ENCODE measurements at regions not wholly inside any gene's neighbourhood (a gene's known extent, or its start where the extent isn't known, plus 50 kb on each side); places are given as distances from the start of the nearest gene placed in this dataset.

DNA sequence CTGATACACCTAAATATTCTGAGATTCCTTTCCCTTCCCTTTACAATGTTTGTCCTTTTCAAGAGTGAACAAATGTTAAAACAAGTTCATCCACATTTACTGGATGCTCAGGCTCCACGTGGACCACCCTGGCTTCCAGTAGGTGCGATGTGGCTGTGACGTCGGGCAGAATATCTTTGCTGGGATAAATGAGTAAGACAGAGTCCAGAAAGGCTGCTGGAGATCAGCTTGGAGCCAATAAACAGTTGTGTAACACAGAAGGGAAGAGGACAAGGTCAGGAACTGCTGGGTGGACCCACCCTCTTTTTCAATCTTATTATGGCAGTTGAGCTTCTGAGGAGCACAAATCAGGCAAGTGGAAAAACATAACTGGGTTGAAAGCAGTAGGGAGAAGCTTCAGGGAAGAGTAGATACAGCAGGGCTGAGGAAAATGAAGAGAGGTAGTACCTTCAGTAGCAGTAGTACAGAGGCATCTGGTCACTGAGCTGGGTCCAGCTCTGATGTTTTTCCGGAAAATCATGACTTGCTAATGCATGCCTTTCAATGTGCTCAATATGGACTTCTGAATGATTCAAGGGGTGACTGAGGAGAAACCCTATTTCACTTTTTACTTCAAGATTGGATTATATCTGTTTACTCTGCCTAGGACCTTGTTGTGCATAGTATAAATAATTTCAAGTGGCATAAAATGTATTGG is 171.8 kb upstream of the MAD2L1 start:
- intact Hi-C loops (cut with micrococcal nuclease), result no loop called here
- H3K36me3 Mint-ChIP-seq (ENCODE audit: low read depth), result no peaks in the 10 kb centered on the region
- CTCF ChIA-PET, result no interaction called here
- TF ChIP-seq, protein P1, sequence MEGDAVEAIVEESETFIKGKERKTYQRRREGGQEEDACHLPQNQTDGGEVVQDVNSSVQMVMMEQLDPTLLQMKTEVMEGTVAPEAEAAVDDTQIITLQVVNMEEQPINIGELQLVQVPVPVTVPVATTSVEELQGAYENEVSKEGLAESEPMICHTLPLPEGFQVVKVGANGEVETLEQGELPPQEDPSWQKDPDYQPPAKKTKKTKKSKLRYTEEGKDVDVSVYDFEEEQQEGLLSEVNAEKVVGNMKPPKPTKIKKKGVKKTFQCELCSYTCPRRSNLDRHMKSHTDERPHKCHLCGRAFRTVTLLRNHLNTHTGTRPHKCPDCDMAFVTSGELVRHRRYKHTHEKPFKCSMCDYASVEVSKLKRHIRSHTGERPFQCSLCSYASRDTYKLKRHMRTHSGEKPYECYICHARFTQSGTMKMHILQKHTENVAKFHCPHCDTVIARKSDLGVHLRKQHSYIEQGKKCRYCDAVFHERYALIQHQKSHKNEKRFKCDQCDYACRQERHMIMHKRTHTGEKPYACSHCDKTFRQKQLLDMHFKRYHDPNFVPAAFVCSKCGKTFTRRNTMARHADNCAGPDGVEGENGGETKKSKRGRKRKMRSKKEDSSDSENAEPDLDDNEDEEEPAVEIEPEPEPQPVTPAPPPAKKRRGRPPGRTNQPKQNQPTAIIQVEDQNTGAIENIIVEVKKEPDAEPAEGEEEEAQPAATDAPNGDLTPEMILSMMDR (IDR thresholded peaks at IDR 0.05), result no peak
- POLR2A ChIA-PET, result no interaction called here
- no peaks in the 10 kb centered on the region for H3K9me3 Mint-ChIP-seq
- DNase-seq (no peak), ATAC-seq (ENCODE audit: low read depth) (no peak)
- no peaks in the 10 kb centered on the region for H3K27me3 Mint-ChIP-seq
- no peak overlapping the region for H3K4me3 Mint-ChIP-seq
- H3K4me1 Mint-ChIP-seq, result no peaks in the 10 kb centered on the region
- no peak overlapping the region for H3K27ac Mint-ChIP-seq

DNA sequence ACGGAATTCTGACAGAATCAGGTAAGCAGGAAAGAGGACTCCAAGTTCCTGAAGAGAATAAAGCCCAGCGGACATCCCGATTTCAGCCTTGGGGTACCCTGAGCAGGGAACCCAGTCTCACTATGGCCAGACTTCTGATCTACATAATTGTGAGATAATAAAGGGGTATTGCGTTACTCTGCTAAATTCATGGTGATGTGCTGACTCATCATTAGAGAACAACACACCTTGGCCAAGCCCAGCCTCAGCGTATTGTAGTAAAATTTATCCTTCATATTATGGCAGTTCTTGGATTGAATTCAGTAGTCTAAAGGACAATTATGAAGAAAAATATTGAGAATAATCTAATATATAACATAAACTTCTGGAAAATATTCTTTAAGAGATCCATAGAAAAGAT is 170.2 kb upstream of the MAD2L1 start:
- Mint-ChIP-seq H3K27ac (no peak overlapping the region), H3K4me3 (no peak overlapping the region), H3K9me3 (no peaks in the 10 kb centered on the region), H3K27me3 (no peaks in the 10 kb centered on the region), H3K4me1 (no peaks in the 10 kb centered on the region), H3K36me3 (ENCODE audit: low read depth) (no peaks in the 10 kb centered on the region)
- ChIA-PET POLR2A (no interaction called here), CTCF (no interaction called here)
- intact Hi-C loops (cut with micrococcal nuclease), result no loop called here
- TF ChIP-seq, protein P1 (IDR thresholded peaks at IDR 0.05), result no peak
- no peak for DNase-seq
- ATAC-seq (ENCODE audit: low read depth), result no peak

DNA sequence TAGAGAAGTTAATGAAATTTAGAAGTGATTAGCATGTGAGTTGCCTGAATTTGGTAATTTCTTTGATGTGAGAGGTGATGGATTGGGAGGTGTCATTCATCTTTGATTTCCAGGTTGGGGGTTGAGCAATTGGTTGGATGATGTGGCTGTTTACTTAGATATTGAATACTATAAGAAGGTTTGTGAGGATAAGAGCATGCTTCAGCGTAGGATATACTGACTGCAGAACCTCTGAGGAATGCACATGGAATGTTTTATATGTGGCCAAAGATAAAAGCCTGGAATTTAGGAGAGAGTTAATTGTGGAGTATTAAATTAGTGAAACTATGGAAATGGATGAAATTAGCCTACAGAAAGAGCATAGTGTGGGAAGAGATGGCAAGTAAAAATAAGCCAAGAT is 165.4 kb upstream of the MAD2L1 start:
- ChIA-PET POLR2A (no interaction called here), CTCF (no interaction called here)
- intact Hi-C loops (cut with micrococcal nuclease), result no loop called here
- Mint-ChIP-seq H3K27me3 (peaks cover 2% of the 10 kb centered on the region), H3K4me1 (no peaks in the 10 kb centered on the region), H3K9me3 (no peaks in the 10 kb centered on the region), H3K4me3 (no peak overlapping the region), H3K27ac (no peak overlapping the region), H3K36me3 (ENCODE audit: low read depth) (no peaks in the 10 kb centered on the region)
- DNase-seq (no peak), ATAC-seq (ENCODE audit: low read depth) (no peak)
- TF ChIP-seq, protein P1 (IDR thresholded peaks at IDR 0.05), result no peak

DNA sequence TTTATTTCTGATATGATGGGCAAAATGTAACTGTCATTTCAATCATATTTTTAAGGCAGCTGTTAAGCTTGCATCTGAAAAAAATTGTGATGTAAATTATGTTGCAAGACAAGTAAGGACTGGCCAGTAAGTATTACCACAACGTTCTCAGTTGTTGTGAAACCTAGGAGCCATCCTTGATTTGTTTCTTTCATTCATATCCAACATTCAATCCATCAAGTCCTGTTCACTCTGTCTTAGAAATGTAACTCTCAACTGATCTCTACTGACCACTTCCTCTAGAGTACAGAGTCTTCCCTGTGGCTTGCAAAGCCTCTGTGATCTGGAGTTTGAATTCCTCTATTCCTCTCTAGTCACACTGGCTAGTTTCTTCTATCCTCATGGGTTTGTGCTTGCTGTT is 161.4 kb upstream of the MAD2L1 start:
- ATAC-seq (ENCODE audit: low read depth), result no peak
- intact Hi-C loops (cut with micrococcal nuclease), result no loop called here
- Mint-ChIP-seq H3K27me3 (peaks cover 2% of the 10 kb centered on the region), H3K9me3 (no peaks in the 10 kb centered on the region), H3K4me1 (no peaks in the 10 kb centered on the region), H3K4me3 (no peak overlapping the region), H3K36me3 (ENCODE audit: low read depth) (no peaks in the 10 kb centered on the region), H3K27ac (no peak overlapping the region)
- POLR2A ChIA-PET, result no interaction called here
- TF ChIP-seq, protein P1 (IDR thresholded peaks at IDR 0.05), result no peak
- DNase-seq, result no peak
- CTCF ChIA-PET, result no interaction called here

DNA sequence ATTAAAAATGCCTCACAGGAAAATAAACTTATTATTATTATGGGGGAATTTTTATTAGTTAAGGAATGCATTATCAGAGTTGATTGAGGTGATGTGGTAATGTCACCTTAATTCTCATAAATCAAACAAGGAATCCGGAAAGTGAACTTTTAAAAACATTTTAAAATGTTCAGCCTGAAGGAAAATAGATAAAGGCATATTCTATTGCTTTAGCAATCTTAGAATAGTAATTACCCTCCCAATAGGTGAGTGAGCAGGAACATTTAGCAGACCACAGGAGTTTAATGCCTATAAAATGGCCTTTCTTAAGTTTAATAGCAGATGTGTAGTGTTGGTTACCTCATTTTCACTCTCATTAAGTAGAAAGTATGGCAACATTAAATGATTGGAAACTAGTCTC is 160.9 kb upstream of the MAD2L1 start:
- H3K9me3 Mint-ChIP-seq, result no peaks in the 10 kb centered on the region
- no peak overlapping the region for H3K4me3 Mint-ChIP-seq
- TF ChIP-seq, protein P1 (IDR thresholded peaks at IDR 0.05), result no peak
- intact Hi-C loops (cut with micrococcal nuclease), result no loop called here
- H3K27ac Mint-ChIP-seq, result no peak overlapping the region
- ATAC-seq (ENCODE audit: low read depth) (no peak), DNase-seq (no peak)
- ChIA-PET CTCF (no interaction called here), POLR2A (no interaction called here)
- H3K4me1 Mint-ChIP-seq, result no peaks in the 10 kb centered on the region
- peaks cover 2% of the 10 kb centered on the region for H3K27me3 Mint-ChIP-seq
- H3K36me3 Mint-ChIP-seq (ENCODE audit: low read depth), result no peaks in the 10 kb centered on the region

Measured in activated B cell treated with CpG ODN at 0.5 μM for 24 hours (primary cell).